Vagina (tissue), 2 donors: ENCODE measurements at regions not wholly inside any gene's neighbourhood (a gene's known extent, or its start where the extent isn't known, plus 50 kb on each side); places are given as distances from the start of the nearest gene placed in this dataset.
"Not testable (repeated sequence)": the region's sequence is repeated elsewhere in the genome, so short reads cannot be mapped to it uniquely, and the experiment has no call there.

Source experiments
- DNase-seq, 2 donors: peaks; one replicate each; pipeline ENCODE4 v3.0.0-alpha.2; 2017; ENCODE audit errors: extremely low spot score in 2 of 2
- H3K27ac ChIP-seq: fragments of 200-600 bp; sonication (generic); one replicate; pipeline ENCODE4 v1.5.1; 2019
- H3K27me3 ChIP-seq: fragments of 200-600 bp; sonication (generic); one replicate; pipeline ENCODE4 v1.5.1; 2019
- H3K36me3 ChIP-seq, 2 donors: fragments of 200-600 bp; sonication (generic); one replicate each; pipeline ENCODE4 v1.5.1; 2017 to 2019
- H3K4me1 ChIP-seq: fragments of 200-600 bp; sonication (generic); one replicate; pipeline ENCODE4 v1.5.1; 2019
- H3K4me3 ChIP-seq, 2 donors: fragments of 200-600 bp; sonication (generic); 1 replicate in 1 of 2; 2 replicates in 1 of 2; pipeline ENCODE4 v1.5.1; 2016 to 2019
- H3K9me3 ChIP-seq: fragments of 200-600 bp; sonication (generic); one replicate; pipeline ENCODE4 v1.5.1; 2019
- POLR2A ChIP-seq, 2 donors: fragments of 450-650 bp; IDR thresholded peaks; one replicate each; pipeline ENCODE4 v1.6.1; 2017; ENCODE audit warnings: antibody characterized with exemption in 2 of 2, mild to moderate bottlenecking in 2 of 2, moderate library complexity in 2 of 2
- POLR2AphosphoS5 ChIP-seq, 2 donors: sonication (generic); formaldehyde crosslinking; IDR thresholded peaks; one replicate each; pipeline ENCODE4 v1.9.0; 2017; ENCODE audit warnings: antibody characterized with exemption in 2 of 2, mild to moderate bottlenecking in 2 of 2, low read depth in 1 of 2; ENCODE audit not compliant: insufficient read depth in 1 of 2
- intact Hi-C: fragments of 100-400 bp; cut with DNase I; formaldehyde crosslinking; loops from one replicate; pipeline ENCODE4 v1.15.1; 2023
- TF ChIP-seq, protein P1 (sequence below), 3 experiments: fragments of 450-650 bp in 2 of 3; fragments of 200-600 bp in 1 of 3; sonication (generic) in 1 of 3; IDR thresholded peaks; one replicate each; pipeline ENCODE4 v1.5.1; 2017 to 2019; ENCODE audit warnings: antibody characterized with exemption in 3 of 3, mild to moderate bottlenecking in 2 of 3, moderate library complexity in 2 of 3

DNA sequence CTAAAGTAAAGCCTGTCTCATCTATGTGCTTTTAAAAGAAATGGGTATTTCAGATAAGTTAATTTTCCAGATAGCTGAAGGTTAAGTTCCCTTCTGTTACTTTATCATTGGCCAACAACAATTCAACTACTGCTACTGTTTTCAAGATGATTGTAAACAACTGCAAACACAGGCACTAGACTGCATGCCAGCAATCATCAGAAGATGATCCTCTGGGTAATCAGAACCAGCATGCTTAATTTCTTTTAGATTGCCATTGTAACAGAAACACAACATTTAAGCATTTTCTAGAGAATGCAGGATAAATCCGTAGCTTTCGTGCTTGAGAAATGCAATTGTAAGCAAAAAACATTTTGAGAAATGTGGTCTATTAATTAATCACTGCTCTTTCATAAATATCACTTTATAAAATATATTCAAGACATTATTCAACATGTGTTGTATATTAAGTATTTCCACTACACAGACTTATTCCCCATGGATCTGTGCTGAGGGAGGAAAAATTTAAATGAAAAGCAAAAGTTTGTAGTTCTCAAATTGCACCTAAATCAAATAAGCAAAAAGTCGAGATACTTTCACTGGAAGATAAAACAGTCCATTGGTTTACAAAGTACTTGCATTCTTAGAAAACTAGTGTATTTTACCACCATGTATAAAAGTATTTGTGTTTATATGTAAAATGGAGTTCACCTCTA lies 133.7 kb downstream of the ATL2 start:
- no peaks in the 10 kb centered on the region for H3K4me1 ChIP-seq
- DNase-seq, result no peak

DNA sequence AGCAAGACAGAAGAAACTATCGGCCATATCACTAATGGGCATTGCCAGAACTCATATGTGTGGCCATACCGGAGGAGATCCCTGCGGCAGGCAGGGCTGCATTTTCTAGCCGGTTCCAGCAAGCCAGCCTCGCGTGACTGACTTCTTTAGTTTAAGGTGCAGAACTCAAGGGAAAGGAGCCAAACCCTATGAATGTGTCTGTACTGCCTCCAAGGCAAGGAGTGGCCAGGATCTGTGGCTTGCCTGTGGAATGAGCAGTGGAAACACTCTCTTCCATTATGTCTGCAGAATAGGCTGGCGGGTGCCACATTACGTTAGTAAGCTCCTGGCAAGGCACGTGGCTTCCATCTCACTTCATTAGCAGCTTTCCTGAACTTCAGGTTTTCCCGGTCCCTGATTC lies 137.6 kb downstream of the ATL2 start:
- no peaks in the 10 kb centered on the region for H3K27me3 ChIP-seq
- no peaks in the 10 kb centered on the region for H3K9me3 ChIP-seq
- no peak for TF ChIP-seq POLR2A (IDR thresholded peaks at IDR 0.05)
- TF ChIP-seq POLR2AphosphoS5 (IDR thresholded peaks at IDR 0.05; ENCODE audit: insufficient read depth in 1 of 2, low read depth in 1 of 2), result peak in 1 of 2 donors; percentile 56
- TF ChIP-seq, protein P1, sequence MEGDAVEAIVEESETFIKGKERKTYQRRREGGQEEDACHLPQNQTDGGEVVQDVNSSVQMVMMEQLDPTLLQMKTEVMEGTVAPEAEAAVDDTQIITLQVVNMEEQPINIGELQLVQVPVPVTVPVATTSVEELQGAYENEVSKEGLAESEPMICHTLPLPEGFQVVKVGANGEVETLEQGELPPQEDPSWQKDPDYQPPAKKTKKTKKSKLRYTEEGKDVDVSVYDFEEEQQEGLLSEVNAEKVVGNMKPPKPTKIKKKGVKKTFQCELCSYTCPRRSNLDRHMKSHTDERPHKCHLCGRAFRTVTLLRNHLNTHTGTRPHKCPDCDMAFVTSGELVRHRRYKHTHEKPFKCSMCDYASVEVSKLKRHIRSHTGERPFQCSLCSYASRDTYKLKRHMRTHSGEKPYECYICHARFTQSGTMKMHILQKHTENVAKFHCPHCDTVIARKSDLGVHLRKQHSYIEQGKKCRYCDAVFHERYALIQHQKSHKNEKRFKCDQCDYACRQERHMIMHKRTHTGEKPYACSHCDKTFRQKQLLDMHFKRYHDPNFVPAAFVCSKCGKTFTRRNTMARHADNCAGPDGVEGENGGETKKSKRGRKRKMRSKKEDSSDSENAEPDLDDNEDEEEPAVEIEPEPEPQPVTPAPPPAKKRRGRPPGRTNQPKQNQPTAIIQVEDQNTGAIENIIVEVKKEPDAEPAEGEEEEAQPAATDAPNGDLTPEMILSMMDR (IDR thresholded peaks at IDR 0.05), result no peak
- H3K4me3 ChIP-seq, result no peak overlapping the region
- no peak overlapping the region for H3K27ac ChIP-seq
- intact Hi-C loops, result no loop called here
- H3K4me1 ChIP-seq, result no peaks in the 10 kb centered on the region
- no peaks in the 10 kb centered on the region for H3K36me3 ChIP-seq
- DNase-seq, result no peak

More for the DNA sequence above, 133.7 kb downstream of the ATL2 start:
- TF ChIP-seq, protein P1 (IDR thresholded peaks at IDR 0.05), result no peak
- TF ChIP-seq POLR2A (IDR thresholded peaks at IDR 0.05), result no peak
- H3K27ac ChIP-seq, result no peak overlapping the region
- no peaks in the 10 kb centered on the region for H3K9me3 ChIP-seq
- no peaks in the 10 kb centered on the region for H3K27me3 ChIP-seq
- H3K36me3 ChIP-seq, result no peaks in the 10 kb centered on the region
- no peak overlapping the region for H3K4me3 ChIP-seq
- intact Hi-C loops, result no loop called here

DNA sequence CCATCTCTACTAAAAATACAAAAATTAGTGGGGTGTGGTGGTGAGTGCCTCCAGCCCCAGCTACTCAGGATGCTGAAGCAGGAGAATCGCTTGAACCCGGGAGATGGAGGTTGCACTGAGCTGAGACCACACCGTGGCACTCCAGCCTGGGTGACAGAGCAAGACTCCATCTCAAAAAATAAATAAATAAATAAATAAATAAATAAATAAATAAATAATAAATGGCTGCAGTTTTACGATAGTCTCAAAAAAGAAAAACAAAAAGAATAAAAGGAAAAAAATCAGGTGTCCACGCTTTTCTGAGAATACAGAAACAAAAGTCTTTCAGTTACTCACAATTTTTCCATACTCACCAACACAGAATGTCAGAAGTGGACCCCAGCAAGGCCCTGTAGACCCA lies 138.4 kb downstream of the ATL2 start:
- H3K4me1 ChIP-seq, H3K27ac ChIP-seq, H3K36me3 ChIP-seq, H3K9me3 ChIP-seq, H3K27me3 ChIP-seq, DNase-seq, intact Hi-C loops, H3K4me3 ChIP-seq: not testable (repeated sequence)

DNA sequence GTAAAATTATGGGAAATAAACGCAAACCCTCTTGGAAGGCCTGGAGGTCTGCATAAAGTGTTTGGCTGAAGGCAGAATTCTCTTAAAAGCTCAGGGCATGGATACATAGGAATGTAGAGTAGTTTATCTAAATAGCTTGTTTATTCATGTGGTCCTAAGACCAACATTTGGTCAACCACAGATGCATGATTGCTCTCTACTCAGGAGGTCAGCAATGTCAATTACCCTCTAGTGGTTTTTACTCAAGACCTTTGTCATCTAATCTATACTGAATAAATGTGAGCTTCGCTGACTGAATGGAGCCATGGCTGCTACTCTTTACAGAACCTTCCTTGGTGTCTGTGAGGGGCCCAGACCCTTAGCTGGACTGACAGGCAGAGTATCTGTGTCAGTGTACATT lies 139.8 kb downstream of the ATL2 start:
- TF ChIP-seq POLR2AphosphoS5 (IDR thresholded peaks at IDR 0.05; ENCODE audit: insufficient read depth in 1 of 2, low read depth in 1 of 2) (no peak), POLR2A (IDR thresholded peaks at IDR 0.05) (no peak)
- TF ChIP-seq, protein P1 (IDR thresholded peaks at IDR 0.05), result no peak
- Histone ChIP-seq H3K36me3 (no peaks in the 10 kb centered on the region), H3K4me3 (no peak overlapping the region), H3K27me3 (no peaks in the 10 kb centered on the region), H3K9me3 (no peaks in the 10 kb centered on the region), H3K27ac (no peak overlapping the region), H3K4me1 (no peaks in the 10 kb centered on the region)
- DNase-seq, result no peak
- intact Hi-C loops, result no loop called here

DNA sequence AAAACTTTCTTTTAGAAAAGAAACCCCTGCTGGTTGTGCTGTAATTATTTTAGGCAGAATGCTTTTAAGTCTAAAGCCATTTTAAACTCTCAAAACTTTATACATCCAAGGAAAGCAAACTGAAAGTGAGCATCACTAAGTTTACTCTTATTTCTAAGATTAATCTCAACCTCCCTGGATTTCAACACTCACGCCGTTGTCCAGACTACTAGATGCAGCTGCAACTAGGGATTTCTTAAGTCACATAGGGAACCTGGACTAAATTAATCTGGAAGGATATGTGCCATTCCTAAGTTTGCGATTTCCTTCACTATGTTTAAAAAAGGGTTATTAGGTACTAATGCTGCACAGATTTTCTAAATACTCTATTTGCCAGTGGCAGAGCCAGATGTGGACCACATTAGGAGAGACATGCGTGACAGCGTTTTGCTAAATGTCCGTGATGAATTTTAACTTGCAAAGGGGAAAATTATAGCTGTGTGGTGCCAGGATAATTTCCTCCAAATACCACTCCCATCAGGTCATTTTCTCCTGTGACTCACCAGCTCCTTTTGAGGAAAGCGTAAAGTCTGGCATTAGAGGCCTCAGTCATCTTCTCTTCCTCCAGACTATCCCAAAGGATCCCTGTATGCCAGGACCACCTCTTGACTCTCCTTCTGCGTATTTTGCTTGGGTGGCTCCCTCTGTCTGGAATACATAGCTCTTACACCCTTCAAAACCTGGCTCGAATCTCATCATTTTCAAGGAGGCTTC lies 143.7 kb downstream of the ATL2 start:
- intact Hi-C loops, result no loop called here
- no peak overlapping the region for H3K27ac ChIP-seq
- H3K36me3 ChIP-seq, result no peaks in the 10 kb centered on the region
- no peak for TF ChIP-seq POLR2A (IDR thresholded peaks at IDR 0.05)
- no peak for TF ChIP-seq POLR2AphosphoS5 (IDR thresholded peaks at IDR 0.05; ENCODE audit: insufficient read depth in 1 of 2, low read depth in 1 of 2)
- TF ChIP-seq, protein P1 (IDR thresholded peaks at IDR 0.05), result no peak
- no peaks in the 10 kb centered on the region for H3K4me1 ChIP-seq
- no peak for DNase-seq
- no peak overlapping the region for H3K4me3 ChIP-seq
- H3K9me3 ChIP-seq, result no peaks in the 10 kb centered on the region
- H3K27me3 ChIP-seq, result no peaks in the 10 kb centered on the region
